SK-N-SH (cell line): ENCODE measurements at regions not wholly inside any gene's neighbourhood (a gene's known extent, or its start where the extent isn't known, plus 50 kb on each side); places are given as distances from the start of the nearest gene placed in this dataset.

ENCODE experiments used
- CTCF ChIA-PET: fragments of 300-600, 350-600 bp; formaldehyde crosslinking; extraction: SDS; loops from one replicate; lab custom pipeline; 2021; lab: Yijun Ruan, JAX
- POLR2A ChIA-PET: fragments of 350-600 bp; sonication (Branson Sonifier 250); formaldehyde crosslinking; extraction: SDS; loops from one replicate; lab custom pipeline; 2020; ENCODE audit warnings: antibody characterized with exemption, inconsistent platforms; lab: Yijun Ruan, JAX
- DNase-seq: peaks from one replicate; pipeline ENCODE4 v3.0.0; 2012
- H2AFZ ChIP-seq: fragments of 200-600 bp; sonication (generic); 2 replicates; pipeline ENCODE4 v1.8.1; 2016; ENCODE audit warnings: antibody characterized with exemption, mild to moderate bottlenecking, low read depth
- H3F3A ChIP-seq: fragments of 200-600 bp; sonication (generic); replicated peaks from 2 replicates; pipeline ENCODE3; 2016; ENCODE audit warnings: antibody characterized with exemption, mild to moderate bottlenecking; ENCODE audit not compliant: insufficient read depth
- H3K27ac ChIP-seq, 2 experiments: fragments of 200-500 bp in 1 of 2; fragments of 200-600 bp in 1 of 2; sonication (Bioruptor generic) in 1 of 2; sonication (generic), shearing (Covaris generic) in 1 of 2; 2 replicates each; pipeline versions ENCODE4 v1.5.1 to v1.6.1; 2014 to 2016; ENCODE audit warnings: low read depth in 2 of 2, inconsistent platforms in 1 of 2, low read length in 1 of 2, mild to moderate bottlenecking in 1 of 2, mixed read lengths in 1 of 2
- H3K27me3 ChIP-seq: fragments of 200-600 bp; sonication (generic), shearing (Covaris generic); 2 replicates; pipeline ENCODE4 v1.6.1; 2016; ENCODE audit warnings: mixed run types; ENCODE audit not compliant: insufficient read depth
- H3K36me3 ChIP-seq, 2 experiments: fragments of 200-500 bp in 1 of 2; fragments of 200-600 bp in 1 of 2; sonication (Bioruptor generic) in 1 of 2; sonication (generic) in 1 of 2; replicated peaks in 1 of 2; 2 replicates each; pipeline versions ENCODE3 to v1.5.1; 2014 to 2016; ENCODE audit warnings: low read length in 1 of 2, mild to moderate bottlenecking in 1 of 2; ENCODE audit not compliant: insufficient read depth in 2 of 2, control insufficient read depth in 1 of 2
- H3K4me1 ChIP-seq, 2 experiments: fragments of 200-500 bp in 1 of 2; fragments of 200-600 bp in 1 of 2; sonication (Bioruptor generic) in 1 of 2; sonication (generic), shearing (Covaris generic) in 1 of 2; 2 replicates each; pipeline versions ENCODE4 v1.5.1 to v1.6.1; 2014 to 2016; ENCODE audit warnings: low read depth in 1 of 2, low read length in 1 of 2, mixed run types in 1 of 2; ENCODE audit not compliant: insufficient read depth in 2 of 2, control insufficient read depth in 1 of 2
- H3K4me2 ChIP-seq: fragments of 200-600 bp; sonication (generic), shearing (Covaris generic); 2 replicates; pipeline ENCODE4 v1.6.1; 2017; ENCODE audit warnings: mixed run types
- H3K4me3 ChIP-seq, 2 experiments: fragments of 200-500 bp in 1 of 2; fragments of 200-600 bp in 1 of 2; sonication (Bioruptor generic) in 1 of 2; sonication (generic), shearing (Covaris generic) in 1 of 2; 2 replicates each; pipeline versions ENCODE4 v1.5.1 to v1.8.1; 2014 to 2016; ENCODE audit warnings: low read depth in 2 of 2, inconsistent platforms in 1 of 2, low read length in 1 of 2, mild to moderate bottlenecking in 1 of 2, mixed read lengths in 1 of 2, moderate library complexity in 1 of 2
- H3K79me2 ChIP-seq: fragments of 200-600 bp; sonication (generic); 2 replicates; pipeline ENCODE4 v1.8.1; 2017; ENCODE audit warnings: mild to moderate bottlenecking; ENCODE audit not compliant: insufficient read depth
- H3K9ac ChIP-seq: fragments of 200-600 bp; sonication (generic); 2 replicates; pipeline ENCODE4 v1.6.1; 2017; ENCODE audit warnings: mixed run types
- H3K9me2 ChIP-seq: fragments of 200-600 bp; sonication (generic); 2 replicates; pipeline ENCODE4 v1.6.1; 2017; ENCODE audit warnings: mixed run types
- H3K9me3 ChIP-seq: fragments of 200-600 bp; sonication (generic); 2 replicates; pipeline ENCODE4 v1.6.1; 2017; ENCODE audit warnings: mixed run types, mild to moderate bottlenecking, moderate library complexity
- H4K20me1 ChIP-seq: fragments of 200-600 bp; sonication (generic); 2 replicates; pipeline ENCODE4 v1.6.1; 2017; ENCODE audit warnings: mild to moderate bottlenecking, mixed run types; ENCODE audit not compliant: insufficient read depth
- CHD2 ChIP-seq: fragments of 150-350 bp; IDR thresholded peaks from 2 replicates; pipeline ENCODE4 v1.6.1; 2018; ENCODE audit warnings: low read length; ENCODE audit not compliant: partially characterized antibody
- ELF1 ChIP-seq: IDR thresholded peaks from 2 replicates; pipeline ENCODE4 v1.4.0; 2012
- EZH2phosphoT487 ChIP-seq: fragments of 200-600 bp; sonication (generic); IDR thresholded peaks from 2 replicates; pipeline ENCODE4 v1.6.1; 2017; ENCODE audit warnings: low read depth, mixed run types, mild to moderate bottlenecking, antibody characterized with exemption, moderate library complexity, borderline replicate concordance
- FOXJ3 ChIP-seq: sonication (generic); formaldehyde crosslinking; IDR thresholded peaks from 2 replicates; pipeline ENCODE4 v1.5.1; 2020; ENCODE audit warnings: mild to moderate bottlenecking, missing genetic modification reagents
- GABPA ChIP-seq: IDR thresholded peaks from 2 replicates; pipeline ENCODE4 v1.4.0; 2012; ENCODE audit warnings: low read depth, mild to moderate bottlenecking
- GATA2 ChIP-seq: sonication (generic); formaldehyde crosslinking; IDR thresholded peaks from 2 replicates; pipeline ENCODE4 v1.5.0; 2020; ENCODE audit warnings: mild to moderate bottlenecking, missing genetic modification reagents
- JUND ChIP-seq: IDR thresholded peaks from 2 replicates; pipeline ENCODE4 v1.4.0; 2012
- MAX ChIP-seq: IDR thresholded peaks from 2 replicates; pipeline ENCODE4 v1.4.0; 2012; ENCODE audit warnings: low read depth
- MXI1 ChIP-seq: IDR thresholded peaks from 2 replicates; pipeline ENCODE4 v1.6.1; 2012; ENCODE audit warnings: mild to moderate bottlenecking, low read depth, low read length, improper control_type of control experiment
- NFIC ChIP-seq: IDR thresholded peaks from 2 replicates; pipeline ENCODE4 v1.4.0; 2012; ENCODE audit warnings: borderline replicate concordance
- NRF1 ChIP-seq: IDR thresholded peaks from 2 replicates; pipeline ENCODE4 v1.6.1; 2012; ENCODE audit warnings: low read depth, mild to moderate bottlenecking, low read length
- PBX3 ChIP-seq: IDR thresholded peaks from 2 replicates; pipeline ENCODE4; 2012
- POLR2AphosphoS5 ChIP-seq: IDR thresholded peaks from 2 replicates; pipeline ENCODE4 v1.6.1; 2012; ENCODE audit warnings: low read depth, low read length
- RAD21 ChIP-seq: IDR thresholded peaks from 2 replicates; pipeline ENCODE4 v1.6.1; 2012; ENCODE audit warnings: mild to moderate bottlenecking, low read length
- RCOR1 ChIP-seq: fragments of 150-350 bp; IDR thresholded peaks from 2 replicates; pipeline ENCODE4 v1.6.1; 2017; ENCODE audit warnings: antibody characterized with exemption, low read length
- REST ChIP-seq: IDR thresholded peaks from 2 replicates; pipeline ENCODE4 v1.6.1; 2012; ENCODE audit warnings: mild to moderate bottlenecking, low read depth, low read length, moderate library complexity
- RFX5 ChIP-seq: IDR thresholded peaks from 2 replicates; pipeline ENCODE4 v1.6.1; 2012; ENCODE audit warnings: mild to moderate bottlenecking, improper control_type of control experiment, low read length
- TEAD4 ChIP-seq: IDR thresholded peaks from 2 replicates; pipeline ENCODE4 v1.4.0; 2012; ENCODE audit warnings: mild to moderate bottlenecking, borderline replicate concordance; ENCODE audit not compliant: insufficient read depth
- USF1 ChIP-seq: IDR thresholded peaks from 2 replicates; pipeline ENCODE4 v1.4.0; 2012; ENCODE audit warnings: low read depth, borderline replicate concordance
- YY1 ChIP-seq: IDR thresholded peaks from 2 replicates; pipeline ENCODE4 v1.4.0; 2012; ENCODE audit warnings: low read depth, mild to moderate bottlenecking
- WGBS: methylation state at CpG from one replicate; pipeline ENCODE4 v1.1.6; 2017; ENCODE audit warnings: low lambda C conversion rate; 5-methylcytosine and 5-hydroxymethylcytosine counted together

- Histone ChIP-seq H3K4me1 (no peaks in the 10 kb centered on the region), H3K36me3 (no peaks in the 10 kb centered on the region), H3K27me3 (no peaks in the 10 kb centered on the region; the same call in 1 of the 2 replicates), H2AFZ (no peak overlapping the region), H3F3A (no peaks in the 10 kb centered on the region), H3K4me3 (no peak overlapping the region), H3K79me2 (no peaks in the 10 kb centered on the region), H3K9me2 (no peaks in the 10 kb centered on the region), H3K9me3 (0 out of 2 replicates have a peak, but pooled peaks cover 5% of the 10 kb centered on the region), H3K9ac (no peak overlapping the region), H3K4me2 (no peak overlapping the region), H4K20me1 (no peaks in the 10 kb centered on the region), H3K27ac (no peak overlapping the region)
- ChIA-PET POLR2A (no interaction called here), CTCF (no interaction called here)
- no peak for TF ChIP-seq RAD21
- TF ChIP-seq RCOR1 = no peak
- no peak for TF ChIP-seq REST
- TF ChIP-seq USF1 = no peak
- TF ChIP-seq ELF1 = no peak
- no peak for TF ChIP-seq JUND
- TF ChIP-seq CHD2 = no peak
- no peak for TF ChIP-seq FOXJ3
- no peak for TF ChIP-seq MXI1
- TF ChIP-seq RFX5 = no peak
- no peak for TF ChIP-seq POLR2AphosphoS5
- TF ChIP-seq GATA2 (CRISPR knock-in tag) = no peak
- no peak for TF ChIP-seq TEAD4
- TF ChIP-seq YY1 = no peak
- no peak for TF ChIP-seq EZH2phosphoT487
- no peak for TF ChIP-seq NRF1
- TF ChIP-seq GABPA = no peak
- no peak for TF ChIP-seq MAX
- TF ChIP-seq NFIC = no peak
- no peak for TF ChIP-seq PBX3
- WGBS = 64% methylated on average over 3 of the region's 3 CpGs
- DNase-seq = no peak
Observed at GRCh38 chr15:75142499-75142898, 59.2 kb upstream of the C15orf39 start.
